ENCODE measurements at regions not wholly inside any gene's neighbourhood (a gene's known extent, or its start where the extent isn't known, plus 50 kb on each side); places are given as distances from the start of the nearest gene placed in this dataset.

GRCh38 chr4:67236318-67236717 lies 309.0 kb downstream of the CENPC start:
- TF ChIP-seq POLR2A (IDR thresholded peaks at IDR 0.05; ENCODE audit: low read depth, low read length) (no peak), POLR2AphosphoS5 (IDR thresholded peaks at IDR 0.05; ENCODE audit: insufficient read depth, low read depth, low read length) (no peak), MYC (IDR thresholded peaks at IDR 0.05; ENCODE audit: low read depth, low read length) (no peak), JUN (IDR thresholded peaks at IDR 0.05; ENCODE audit: borderline replicate concordance, insufficient read depth, insufficient read length, low read depth) (no peak), EZH2 (IDR thresholded peaks at IDR 0.05; ENCODE audit: borderline replicate concordance, low read depth, low read length, severe bottlenecking) (no peak), GATA2 (IDR thresholded peaks at IDR 0.05; ENCODE audit: insufficient read depth, insufficient read length, low read depth, low read length) (no peak), FOS (IDR thresholded peaks at IDR 0.05; ENCODE audit: borderline replicate concordance, insufficient read depth, low read length) (no peak)
- TF ChIP-seq, protein P1, sequence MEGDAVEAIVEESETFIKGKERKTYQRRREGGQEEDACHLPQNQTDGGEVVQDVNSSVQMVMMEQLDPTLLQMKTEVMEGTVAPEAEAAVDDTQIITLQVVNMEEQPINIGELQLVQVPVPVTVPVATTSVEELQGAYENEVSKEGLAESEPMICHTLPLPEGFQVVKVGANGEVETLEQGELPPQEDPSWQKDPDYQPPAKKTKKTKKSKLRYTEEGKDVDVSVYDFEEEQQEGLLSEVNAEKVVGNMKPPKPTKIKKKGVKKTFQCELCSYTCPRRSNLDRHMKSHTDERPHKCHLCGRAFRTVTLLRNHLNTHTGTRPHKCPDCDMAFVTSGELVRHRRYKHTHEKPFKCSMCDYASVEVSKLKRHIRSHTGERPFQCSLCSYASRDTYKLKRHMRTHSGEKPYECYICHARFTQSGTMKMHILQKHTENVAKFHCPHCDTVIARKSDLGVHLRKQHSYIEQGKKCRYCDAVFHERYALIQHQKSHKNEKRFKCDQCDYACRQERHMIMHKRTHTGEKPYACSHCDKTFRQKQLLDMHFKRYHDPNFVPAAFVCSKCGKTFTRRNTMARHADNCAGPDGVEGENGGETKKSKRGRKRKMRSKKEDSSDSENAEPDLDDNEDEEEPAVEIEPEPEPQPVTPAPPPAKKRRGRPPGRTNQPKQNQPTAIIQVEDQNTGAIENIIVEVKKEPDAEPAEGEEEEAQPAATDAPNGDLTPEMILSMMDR (IDR thresholded peaks at IDR 0.05; ENCODE audit: extremely low read depth in 1 of 2, insufficient read depth in 1 of 2, low read depth in 1 of 2, low read length in 2 of 2) = no peak
- TF ChIP-seq, protein P2, sequence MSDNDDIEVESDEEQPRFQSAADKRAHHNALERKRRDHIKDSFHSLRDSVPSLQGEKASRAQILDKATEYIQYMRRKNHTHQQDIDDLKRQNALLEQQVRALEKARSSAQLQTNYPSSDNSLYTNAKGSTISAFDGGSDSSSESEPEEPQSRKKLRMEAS (IDR thresholded peaks at IDR 0.05; ENCODE audit: insufficient read depth, insufficient read length) = no peak

Data from endothelial cell of umbilical vein (primary cell).